B cell (primary cell): ENCODE measurements at regions not wholly inside any gene's neighbourhood (a gene's known extent, or its start where the extent isn't known, plus 50 kb on each side); places are given as distances from the start of the nearest gene placed in this dataset.

ENCODE experiments used
- ATAC-seq: fragments of 200-7000 bp; cut with Tn5 transposase; one replicate; pipeline ENCODE4 v1.10.0; 2021; ENCODE audit warnings: low read depth, mild to moderate bottlenecking, moderate number of reproducible peaks, moderate library complexity
- CTCF ChIA-PET: fragments of 350-600 bp; sonication (Branson Sonifier 250); formaldehyde crosslinking; loops from one replicate; lab custom pipeline; 2021; ENCODE audit warnings: antibody characterized with exemption, inconsistent platforms; lab: Charles Lee
- POLR2A ChIA-PET: fragments of 350-600 bp; sonication (Branson Sonifier 250); formaldehyde crosslinking; loops from one replicate; lab custom pipeline; 2021; ENCODE audit warnings: antibody characterized with exemption; lab: Charles Lee
- DNase-seq: peaks from one replicate; pipeline ENCODE4 v3.0.0; 2013
- H2AFZ ChIP-seq: 2 replicates; pipeline ENCODE4 v1.6.1; 2012; ENCODE audit warnings: mild to moderate bottlenecking, low read depth, low read length; ENCODE audit not compliant: insufficient read depth, poor library complexity, severe bottlenecking
- H3K27ac ChIP-seq, 2 donors: 1 replicate in 1 of 2; 2 replicates in 1 of 2; pipeline ENCODE4 v1.5.1; 2012 to 2013; ENCODE audit warnings: low read length in 2 of 2, mild to moderate bottlenecking in 2 of 2, moderate library complexity in 1 of 2
- H3K27me3 ChIP-seq, 4 experiments: fragments of 200-600 bp in 1 of 4; sonication (generic) in 1 of 4; replicated peaks in 1 of 4; 1 replicate in 2 of 4; 2 replicates in 2 of 4; pipeline versions ENCODE4 v1.6.1 to v1.7.0; 2013 to 2016; ENCODE audit warnings: low read length in 3 of 4, mild to moderate bottlenecking in 2 of 4, mixed read lengths in 1 of 4, moderate library complexity in 1 of 4; ENCODE audit not compliant: insufficient read depth in 4 of 4, control insufficient read depth in 3 of 4; ENCODE audit errors: control extremely low read depth in 1 of 4
- H3K36me3 ChIP-seq, 2 experiments: replicated peaks in 1 of 2; 1 replicate in 1 of 2; 2 replicates in 1 of 2; pipeline versions ENCODE4 v1.6.1 to v1.7.1; 2013; ENCODE audit warnings: low read length in 1 of 2; ENCODE audit not compliant: insufficient read depth in 2 of 2, control insufficient read depth in 1 of 2; ENCODE audit errors: control extremely low read depth in 1 of 2, extremely low read depth in 1 of 2
- H3K4me1 ChIP-seq, 2 donors: fragments of 200-600 bp in 1 of 2; sonication (generic) in 1 of 2; 1 replicate in 1 of 2; 2 replicates in 1 of 2; pipeline versions ENCODE4 v1.5.1 to v1.6.1; 2013 to 2017; ENCODE audit warnings: low read length in 2 of 2; ENCODE audit not compliant: control insufficient read depth in 2 of 2, insufficient read depth in 2 of 2
- H3K4me2 ChIP-seq: replicated peaks from 2 replicates; pipeline ENCODE3; 2012; ENCODE audit warnings: mild to moderate bottlenecking, low read depth, low read length; ENCODE audit not compliant: poor library complexity, severe bottlenecking
- H3K4me3 ChIP-seq, 5 experiments: fragments of 200-600 bp in 1 of 5; sonication (generic) in 1 of 5; 1 replicate in 3 of 5; 2 replicates in 2 of 5; pipeline versions ENCODE4 v1.5.1 to v1.7.0; 2011 to 2016; ENCODE audit warnings: low read length in 4 of 5, mild to moderate bottlenecking in 4 of 5, low read depth in 2 of 5, control low read depth in 1 of 5, moderate library complexity in 1 of 5; ENCODE audit not compliant: insufficient read depth in 1 of 5; ENCODE audit errors: control extremely low read depth in 1 of 5, extremely low read depth in 1 of 5
- H3K79me2 ChIP-seq: fragments of 200-600 bp; sonication (generic); one replicate; pipeline ENCODE4 v1.6.0; 2016; ENCODE audit warnings: low read length; ENCODE audit not compliant: control insufficient read depth, insufficient read depth
- H3K9ac ChIP-seq: fragments of 200-600 bp; sonication (generic); 2 replicates; pipeline ENCODE4 v1.6.1; 2017; ENCODE audit warnings: mild to moderate bottlenecking, low read length, moderate library complexity
- H3K9me3 ChIP-seq, 3 donors: one replicate each; pipeline versions ENCODE4 v1.6.1 to v1.7.1; 2013; ENCODE audit warnings: low read length in 2 of 3; ENCODE audit not compliant: control insufficient read depth in 2 of 3, insufficient read depth in 1 of 3; ENCODE audit errors: control extremely low read depth in 1 of 3
- H4K20me1 ChIP-seq: 2 replicates; pipeline ENCODE4 v1.6.0; 2012; ENCODE audit warnings: mild to moderate bottlenecking, low read length; ENCODE audit not compliant: insufficient read depth, control insufficient read depth, poor library complexity, severe bottlenecking
- H3K27ac Mint-ChIP-seq: one replicate; pipeline ENCODE4 v1.8.0; 2021; ENCODE audit warnings: mixed read lengths
- H3K27me3 Mint-ChIP-seq: one replicate; pipeline ENCODE4 v1.8.0; 2021; ENCODE audit warnings: mixed read lengths
- H3K4me1 Mint-ChIP-seq: one replicate; pipeline ENCODE4 v1.8.0; 2021; ENCODE audit warnings: mixed read lengths
- H3K4me3 Mint-ChIP-seq: one replicate; pipeline ENCODE4 v1.8.0; 2021; ENCODE audit warnings: mixed read lengths
- H3K9me3 Mint-ChIP-seq: one replicate; pipeline ENCODE4 v1.8.0; 2022; ENCODE audit warnings: mixed read lengths; ENCODE audit not compliant: insufficient read depth
- EZH2 ChIP-seq: IDR thresholded peaks from 2 replicates; pipeline ENCODE4 v1.6.1; 2012; ENCODE audit warnings: borderline replicate concordance, low read depth, mild to moderate bottlenecking, moderate library complexity, low read length; ENCODE audit not compliant: insufficient read depth, poor library complexity, severe bottlenecking
- WGBS: methylation state at CpG from one replicate; pipeline ENCODE4 v1.1.5; 2013; ENCODE audit warnings: missing lambda C conversion rate; ENCODE audit not compliant: insufficient coverage; 5-methylcytosine and 5-hydroxymethylcytosine counted together
- intact Hi-C: fragments of 100-400 bp; cut with micrococcal nuclease; formaldehyde crosslinking; loops from one replicate; pipeline ENCODE4 v1.10.0; 2022
- TF ChIP-seq, protein P1 (sequence below): fragments of 200-600 bp; IDR thresholded peaks from one replicate; pipeline ENCODE4 v1.8.0; 2022; ENCODE audit warnings: antibody characterized with exemption, mild to moderate bottlenecking

GRCh38 chr10:28179743-28180099 lies 123.1 kb downstream of the MPP7 start:
- POLR2A ChIA-PET, result no interaction called here
- Histone ChIP-seq H3K4me1 (peaks cover 7 to 14% of the 10 kb centered on the region in 2 donors), H3K79me2 (no peaks in the 10 kb centered on the region), H3K27ac (no peak overlapping the region), H4K20me1 (no peaks in the 10 kb centered on the region), H2AFZ (no peak overlapping the region), H3K27me3 (no peaks in the 10 kb centered on the region), H3K4me3 (no peak overlapping the region), H3K9ac (no peak overlapping the region), H3K9me3 (no peaks in the 10 kb centered on the region), H3K36me3 (no peaks in the 10 kb centered on the region), H3K4me2 (no peak overlapping the region)
- H3K27me3 Mint-ChIP-seq, result no peaks in the 10 kb centered on the region
- intact Hi-C loops, result loop anchor here (2.0 to 5.0 kb wide), 3 partner anchors 123 to 622 kb away; partner anchors contain the start of gene MPP7
- peaks cover 15% of the 10 kb centered on the region for H3K4me1 Mint-ChIP-seq
- ATAC-seq, result no peak
- H3K9me3 Mint-ChIP-seq, result no peaks in the 10 kb centered on the region
- DNase-seq, result no peak
- no peak overlapping the region for H3K4me3 Mint-ChIP-seq
- H3K27ac Mint-ChIP-seq, result no peak overlapping the region
- no peak for TF ChIP-seq EZH2
- TF ChIP-seq, protein P1, sequence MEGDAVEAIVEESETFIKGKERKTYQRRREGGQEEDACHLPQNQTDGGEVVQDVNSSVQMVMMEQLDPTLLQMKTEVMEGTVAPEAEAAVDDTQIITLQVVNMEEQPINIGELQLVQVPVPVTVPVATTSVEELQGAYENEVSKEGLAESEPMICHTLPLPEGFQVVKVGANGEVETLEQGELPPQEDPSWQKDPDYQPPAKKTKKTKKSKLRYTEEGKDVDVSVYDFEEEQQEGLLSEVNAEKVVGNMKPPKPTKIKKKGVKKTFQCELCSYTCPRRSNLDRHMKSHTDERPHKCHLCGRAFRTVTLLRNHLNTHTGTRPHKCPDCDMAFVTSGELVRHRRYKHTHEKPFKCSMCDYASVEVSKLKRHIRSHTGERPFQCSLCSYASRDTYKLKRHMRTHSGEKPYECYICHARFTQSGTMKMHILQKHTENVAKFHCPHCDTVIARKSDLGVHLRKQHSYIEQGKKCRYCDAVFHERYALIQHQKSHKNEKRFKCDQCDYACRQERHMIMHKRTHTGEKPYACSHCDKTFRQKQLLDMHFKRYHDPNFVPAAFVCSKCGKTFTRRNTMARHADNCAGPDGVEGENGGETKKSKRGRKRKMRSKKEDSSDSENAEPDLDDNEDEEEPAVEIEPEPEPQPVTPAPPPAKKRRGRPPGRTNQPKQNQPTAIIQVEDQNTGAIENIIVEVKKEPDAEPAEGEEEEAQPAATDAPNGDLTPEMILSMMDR, result peak; percentile 46
- CTCF ChIA-PET, result interaction anchor here (0.9 to 2.6 kb wide), 11 partner anchors 11 to 733 kb away, joined by 3 to 14 read pairs (median 5); partner anchors contain the start of gene RAB18

GRCh38 chr10:28179006-28179742 lies 123.7 kb downstream of the MPP7 start:
- no peaks in the 10 kb centered on the region for H4K20me1 ChIP-seq
- H3K27me3 ChIP-seq, result no peaks in the 10 kb centered on the region
- H3K4me3 ChIP-seq, result peak overlapping the region in 1 of 5 experiments; percentile 34
- intact Hi-C loops, result loop anchor here (2.0 to 5.0 kb wide), 3 partner anchors 124 to 622 kb away; partner anchors contain the start of gene MPP7
- peak overlapping the region; percentile 48 for H3K9ac ChIP-seq
- no peaks in the 10 kb centered on the region for H3K9me3 Mint-ChIP-seq
- H2AFZ ChIP-seq, result peak overlapping the region; percentile 77
- no peaks in the 10 kb centered on the region for H3K27me3 Mint-ChIP-seq
- no peak overlapping the region for H3K27ac Mint-ChIP-seq
- CTCF ChIA-PET, result interaction anchor here (0.9 to 2.6 kb wide), 13 partner anchors 11 to 809 kb away, joined by 3 to 14 read pairs (median 4); partner anchors contain the start of gene RAB18
- peak; percentile 57 for DNase-seq
- H3K36me3 ChIP-seq, result no peaks in the 10 kb centered on the region
- H3K4me1 Mint-ChIP-seq, result peaks cover 15% of the 10 kb centered on the region
- H3K4me2 ChIP-seq, result peak overlapping the region; percentile 67
- peaks cover 7 to 14% of the 10 kb centered on the region in 2 donors for H3K4me1 ChIP-seq
- POLR2A ChIA-PET, result interaction anchor here (0.5 kb wide), 1 partner anchor 1025 kb away, joined by 3 read pairs; the partner anchor contains the start of gene YME1L1
- TF ChIP-seq EZH2, result no peak
- TF ChIP-seq, protein P1, result peak; percentile 93
- no peak overlapping the region for H3K27ac ChIP-seq
- H3K9me3 ChIP-seq, result no peaks in the 10 kb centered on the region
- no peak for ATAC-seq
- 83% methylated on average over 1 of the region's 4 CpGs for WGBS
- no peaks in the 10 kb centered on the region for H3K79me2 ChIP-seq
- H3K4me3 Mint-ChIP-seq, result no peak overlapping the region
